ENCODE measurements at regions not wholly inside any gene's neighbourhood (a gene's known extent, or its start where the extent isn't known, plus 50 kb on each side); places are given as distances from the start of the nearest gene placed in this dataset.

- TF ChIP-seq BCL3 (IDR thresholded peaks at IDR 0.05; ENCODE audit: borderline replicate concordance, insufficient read depth, low read depth, low read length, poor library complexity, severe bottlenecking), result no peak
- no peak for TF ChIP-seq GABPA (IDR thresholded peaks at IDR 0.05; ENCODE audit: low read depth)
- TF ChIP-seq CHD1 (IDR thresholded peaks at IDR 0.05; ENCODE audit: low read depth, low read length), result no peak
- TF ChIP-seq NKRF (conservative IDR thresholded peaks at IDR 0.05), result no peak; the same call in 1 of the 2 replicates
- no peak for TF ChIP-seq E2F8 (IDR thresholded peaks at IDR 0.05; ENCODE audit: low read depth, partially characterized antibody)
- no peak for TF ChIP-seq POLR2A (IDR thresholded peaks at IDR 0.05; ENCODE audit: low read depth, low read length)
- TF ChIP-seq RB1 (IDR thresholded peaks at IDR 0.05; ENCODE audit: borderline replicate concordance), result 0 out of 2 replicates have a peak, but pooled peaks have one; percentile 26
- TF ChIP-seq EED (IDR thresholded peaks at IDR 0.05; ENCODE audit: low read depth), result peak; percentile 56; the same call in 1 of the 2 replicates
- TF ChIP-seq STAT1 (conservative IDR thresholded peaks at IDR 0.05), result no peak
- peak; percentile 46; the same call in 1 of the 2 replicates for TF ChIP-seq ZNF687 (IDR thresholded peaks at IDR 0.05)
- no peak for TF ChIP-seq POLR2AphosphoS5 (IDR thresholded peaks at IDR 0.05; ENCODE audit: low read length)
- TF ChIP-seq TCF7 (IDR thresholded peaks at IDR 0.05; ENCODE audit: borderline replicate concordance), result no peak
- peak; percentile 81 for TF ChIP-seq IKZF1 (conservative IDR thresholded peaks at IDR 0.05)
- TF ChIP-seq CHD2 (IDR thresholded peaks at IDR 0.05; ENCODE audit: borderline replicate concordance, low read depth, low read length), result no peak
- peak; percentile 6; the same call in 1 of the 2 replicates for TF ChIP-seq MTA2 (IDR thresholded peaks at IDR 0.05; ENCODE audit: low read depth)
- no peak for TF ChIP-seq NR2C2 (IDR thresholded peaks at IDR 0.05; ENCODE audit: borderline replicate concordance, control insufficient read depth, insufficient read length, low read depth)
- TF ChIP-seq RAD21 (IDR thresholded peaks at IDR 0.05; ENCODE audit: insufficient read depth, low read depth, low read length), result no peak
- no peak for TF ChIP-seq BCL11A (IDR thresholded peaks at IDR 0.05; ENCODE audit: low read depth, low read length)
- no peak for TF ChIP-seq SIN3A (IDR thresholded peaks at IDR 0.05; ENCODE audit: low read depth, low read length)
- TF ChIP-seq SMC3 (IDR thresholded peaks at IDR 0.05; ENCODE audit: borderline replicate concordance, low read length), result no peak
- TF ChIP-seq BMI1 (IDR thresholded peaks at IDR 0.05; ENCODE audit: borderline replicate concordance), result no peak
- TF ChIP-seq ZNF207 (IDR thresholded peaks at IDR 0.05; ENCODE audit: borderline replicate concordance), result 0 out of 2 replicates have a peak, but pooled peaks have one; percentile 52
- peak; percentile 85 to 89 for TF ChIP-seq IKZF2 (IDR thresholded peaks at IDR 0.05)
Observed at GRCh38 chr1:168466714-168467131, 77.1 kb downstream of the XCL2 start (continued).

Data from GM12878 (cell line).